SU-DHL-6 (cell line): ENCODE measurements at regions not wholly inside any gene's neighbourhood (a gene's known extent, or its start where the extent isn't known, plus 50 kb on each side); places are given as distances from the start of the nearest gene placed in this dataset.

Experiments
- H2AFZ ChIP-seq: fragments of 200-600 bp; sonication (generic); 2 replicates; pipeline ENCODE4 v1.6.1; 2014; ENCODE audit warnings: low read depth, mild to moderate bottlenecking, moderate library complexity, mixed read lengths, antibody characterized with exemption, low read length; ENCODE audit not compliant: severe bottlenecking
- H3F3A ChIP-seq: fragments of 200-600 bp; shearing (Covaris generic); 2 replicates; pipeline ENCODE4 v1.6.0; 2016; ENCODE audit warnings: antibody characterized with exemption, mild to moderate bottlenecking; ENCODE audit not compliant: insufficient read depth
- H3K27ac ChIP-seq: fragments of 200-600 bp; sonication (generic); 2 replicates; pipeline ENCODE4 v1.5.1; 2016; ENCODE audit warnings: low read depth, mild to moderate bottlenecking, low read length, moderate library complexity, mixed read lengths
- H3K27me3 ChIP-seq: fragments of 200-600 bp; sonication (generic), shearing (Covaris generic); 2 replicates; pipeline ENCODE4 v1.6.0; 2014; ENCODE audit warnings: mild to moderate bottlenecking, low read length
- H3K36me3 ChIP-seq: fragments of 200-600 bp; sonication (generic); 2 replicates; pipeline ENCODE4 v1.6.1; 2014; ENCODE audit warnings: mild to moderate bottlenecking, low read length, mixed read lengths
- H3K4me2 ChIP-seq: fragments of 300-600, 200-600 bp; shearing (Covaris generic), sonication (generic); 2 replicates; pipeline ENCODE4 v1.6.0; 2014; ENCODE audit warnings: low read length, low read depth, mild to moderate bottlenecking; ENCODE audit not compliant: poor library complexity, severe bottlenecking
- H3K4me3 ChIP-seq: fragments of 200-600 bp; sonication (generic); 2 replicates; pipeline ENCODE4 v1.5.1; 2014; ENCODE audit warnings: antibody characterized with exemption, low read length, mild to moderate bottlenecking, mixed read lengths; ENCODE audit not compliant: insufficient read depth, poor library complexity, severe bottlenecking
- H3K79me2 ChIP-seq: fragments of 200-600 bp; sonication (generic); 2 replicates; pipeline ENCODE4 v1.6.1; 2014; ENCODE audit warnings: mild to moderate bottlenecking, low read length, moderate library complexity; ENCODE audit not compliant: insufficient read depth
- H3K9ac ChIP-seq: fragments of 200-600 bp; sonication (generic); 2 replicates; pipeline ENCODE4 v1.7.0; 2014; ENCODE audit warnings: mild to moderate bottlenecking, low read length
- H3K9me2 ChIP-seq: fragments of 200-600 bp; sonication (generic); replicated peaks from 2 replicates; pipeline ENCODE4 v1.6.1; 2014; ENCODE audit warnings: low read length; ENCODE audit not compliant: insufficient read depth
- H3K9me3 ChIP-seq: fragments of 200-600 bp; sonication (generic); 2 replicates; pipeline ENCODE4 v1.6.1; 2014; ENCODE audit warnings: low read length, mixed read lengths; ENCODE audit not compliant: insufficient read depth
- H4K20me1 ChIP-seq: fragments of 200-600 bp; sonication (generic); 2 replicates; pipeline ENCODE4 v1.6.1; 2014; ENCODE audit warnings: low read depth, mild to moderate bottlenecking, antibody characterized with exemption, low read length, moderate library complexity, mixed read lengths
- EZH2phosphoT487 ChIP-seq: fragments of 200-600 bp; sonication (generic), shearing (Covaris generic); conservative IDR thresholded peaks from 2 replicates; pipeline ENCODE4 v1.6.1; 2018; ENCODE audit warnings: mild to moderate bottlenecking, antibody characterized with exemption, low read length, moderate library complexity, mixed read lengths
- TF ChIP-seq, protein P1 (sequence below): fragments of 200-600 bp; sonication (generic); IDR thresholded peaks from one replicate; pipeline ENCODE4 v1.5.1; 2017; ENCODE audit warnings: antibody characterized with exemption, mild to moderate bottlenecking, low read length, moderate library complexity; ENCODE audit not compliant: insufficient read depth, poor library complexity, severe bottlenecking

DNA sequence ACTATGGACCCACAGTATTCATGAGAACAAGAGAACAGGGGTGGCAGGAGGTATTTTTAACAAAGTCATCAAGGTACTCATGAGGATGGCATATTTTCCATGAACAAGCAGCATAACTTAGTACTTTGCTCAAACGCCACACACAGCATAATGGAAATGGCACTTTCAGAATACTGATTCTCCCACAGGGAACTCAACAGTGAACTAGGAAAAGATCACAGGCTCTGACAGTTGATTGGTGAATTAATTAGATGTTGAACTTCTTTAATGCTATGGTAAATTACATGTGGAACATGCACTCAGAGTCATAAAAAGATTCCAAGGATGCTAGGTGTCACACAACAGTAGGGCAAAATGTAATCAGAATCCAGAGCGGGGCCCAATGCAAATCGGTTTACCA is 1088.6 kb upstream of the C9orf72 start:
- TF ChIP-seq, protein P1, sequence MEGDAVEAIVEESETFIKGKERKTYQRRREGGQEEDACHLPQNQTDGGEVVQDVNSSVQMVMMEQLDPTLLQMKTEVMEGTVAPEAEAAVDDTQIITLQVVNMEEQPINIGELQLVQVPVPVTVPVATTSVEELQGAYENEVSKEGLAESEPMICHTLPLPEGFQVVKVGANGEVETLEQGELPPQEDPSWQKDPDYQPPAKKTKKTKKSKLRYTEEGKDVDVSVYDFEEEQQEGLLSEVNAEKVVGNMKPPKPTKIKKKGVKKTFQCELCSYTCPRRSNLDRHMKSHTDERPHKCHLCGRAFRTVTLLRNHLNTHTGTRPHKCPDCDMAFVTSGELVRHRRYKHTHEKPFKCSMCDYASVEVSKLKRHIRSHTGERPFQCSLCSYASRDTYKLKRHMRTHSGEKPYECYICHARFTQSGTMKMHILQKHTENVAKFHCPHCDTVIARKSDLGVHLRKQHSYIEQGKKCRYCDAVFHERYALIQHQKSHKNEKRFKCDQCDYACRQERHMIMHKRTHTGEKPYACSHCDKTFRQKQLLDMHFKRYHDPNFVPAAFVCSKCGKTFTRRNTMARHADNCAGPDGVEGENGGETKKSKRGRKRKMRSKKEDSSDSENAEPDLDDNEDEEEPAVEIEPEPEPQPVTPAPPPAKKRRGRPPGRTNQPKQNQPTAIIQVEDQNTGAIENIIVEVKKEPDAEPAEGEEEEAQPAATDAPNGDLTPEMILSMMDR, result no peak
- no peak for TF ChIP-seq EZH2phosphoT487
- Histone ChIP-seq H3K27me3 (no peaks in the 10 kb centered on the region), H3F3A (no peaks in the 10 kb centered on the region), H3K9me3 (no peaks in the 10 kb centered on the region), H3K9ac (no peak overlapping the region), H3K9me2 (no peaks in the 10 kb centered on the region), H3K36me3 (no peaks in the 10 kb centered on the region), H3K4me2 (no peak overlapping the region), H3K27ac (no peak overlapping the region), H4K20me1 (no peaks in the 10 kb centered on the region), H2AFZ (no peak overlapping the region), H3K4me3 (no peak overlapping the region), H3K79me2 (no peaks in the 10 kb centered on the region)

DNA sequence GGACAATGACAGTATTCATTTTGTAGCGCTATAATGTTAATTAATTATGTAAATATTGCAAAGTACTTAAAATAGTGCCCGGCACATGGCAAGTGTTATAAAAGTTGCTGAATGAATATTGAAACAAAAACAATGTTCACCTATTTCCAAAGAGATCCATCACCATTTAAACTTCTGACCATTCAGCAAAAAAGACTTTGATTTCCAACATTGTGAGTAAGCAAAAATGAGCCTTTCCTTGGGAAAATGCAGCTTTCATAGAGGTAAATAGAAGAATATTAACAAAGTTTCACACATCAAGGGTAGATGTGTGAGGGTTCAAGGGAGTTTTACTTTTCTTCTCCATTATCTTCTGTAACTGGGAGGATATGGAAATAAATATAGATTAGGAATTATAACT is 1089.4 kb upstream of the C9orf72 start:
- H3K4me3 ChIP-seq, result no peak overlapping the region
- no peak overlapping the region for H3K4me2 ChIP-seq
- no peaks in the 10 kb centered on the region for H3K36me3 ChIP-seq
- no peak overlapping the region for H3K9ac ChIP-seq
- H3K9me2 ChIP-seq, result no peaks in the 10 kb centered on the region
- H3K79me2 ChIP-seq, result no peaks in the 10 kb centered on the region
- no peaks in the 10 kb centered on the region for H3K9me3 ChIP-seq
- H2AFZ ChIP-seq, result no peak overlapping the region
- H4K20me1 ChIP-seq, result no peaks in the 10 kb centered on the region
- H3K27ac ChIP-seq, result no peak overlapping the region
- TF ChIP-seq, protein P1, result no peak
- TF ChIP-seq EZH2phosphoT487, result no peak
- H3F3A ChIP-seq, result no peaks in the 10 kb centered on the region
- no peaks in the 10 kb centered on the region for H3K27me3 ChIP-seq

DNA sequence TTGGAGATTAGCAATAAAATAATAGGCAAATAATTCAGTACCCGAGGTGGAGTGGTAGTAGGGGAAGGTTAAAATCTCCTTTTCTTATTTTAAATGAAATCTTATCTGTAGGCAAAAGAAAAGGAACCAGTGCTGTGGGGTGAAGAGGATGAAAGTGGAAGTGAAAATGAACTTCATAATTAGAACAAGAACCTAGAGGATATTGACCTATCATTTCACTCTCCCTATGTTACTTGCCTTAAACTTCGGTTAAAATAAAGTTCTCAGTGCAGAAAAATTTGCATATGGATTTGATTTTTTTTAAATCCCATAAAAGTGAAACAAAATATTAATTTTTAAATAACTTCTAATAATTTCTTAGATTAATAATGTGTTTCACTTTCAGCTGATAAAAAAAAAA is 1094.9 kb upstream of the C9orf72 start:
- H3K9me2 ChIP-seq, result no peaks in the 10 kb centered on the region
- H3K9me3 ChIP-seq, result no peaks in the 10 kb centered on the region
- no peak overlapping the region for H2AFZ ChIP-seq
- H3K79me2 ChIP-seq, result no peaks in the 10 kb centered on the region
- TF ChIP-seq, protein P1, result no peak
- no peak for TF ChIP-seq EZH2phosphoT487
- no peak overlapping the region for H3K4me3 ChIP-seq
- no peaks in the 10 kb centered on the region for H3K27me3 ChIP-seq
- no peaks in the 10 kb centered on the region for H3F3A ChIP-seq
- H3K9ac ChIP-seq, result no peak overlapping the region
- no peak overlapping the region for H3K27ac ChIP-seq
- H4K20me1 ChIP-seq, result no peaks in the 10 kb centered on the region
- no peak overlapping the region for H3K4me2 ChIP-seq
- H3K36me3 ChIP-seq, result no peaks in the 10 kb centered on the region

DNA sequence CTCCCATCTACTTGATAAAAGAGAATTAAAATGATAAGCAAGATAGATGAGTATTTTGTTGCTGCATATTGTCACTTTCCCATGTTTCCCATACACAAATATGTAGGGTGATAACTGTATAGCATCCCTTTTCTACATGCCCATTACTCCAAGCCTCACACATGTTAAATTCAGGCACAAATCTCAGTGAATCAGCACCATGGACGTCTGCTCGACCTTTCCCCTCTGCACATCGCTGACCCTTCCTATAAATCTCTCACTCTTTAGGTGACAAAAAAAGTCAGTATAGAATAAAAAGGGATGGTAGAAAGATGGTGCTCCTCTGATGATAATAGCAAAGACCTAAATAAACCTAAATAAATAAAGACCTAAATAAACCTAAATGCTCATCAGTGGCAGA is 1097.7 kb upstream of the C9orf72 start:
- Histone ChIP-seq H3F3A (no peaks in the 10 kb centered on the region), H3K79me2 (no peaks in the 10 kb centered on the region), H3K27ac (no peak overlapping the region), H4K20me1 (no peaks in the 10 kb centered on the region), H3K27me3 (no peaks in the 10 kb centered on the region), H3K9me2 (no peaks in the 10 kb centered on the region), H3K4me3 (no peak overlapping the region), H3K9me3 (no peaks in the 10 kb centered on the region), H3K4me2 (no peak overlapping the region), H2AFZ (no peak overlapping the region), H3K9ac (no peak overlapping the region), H3K36me3 (no peaks in the 10 kb centered on the region)
- TF ChIP-seq EZH2phosphoT487, result no peak
- TF ChIP-seq, protein P1, result no peak
